Nephron progenitor cell (in vitro differentiated cells): ENCODE measurements at regions not wholly inside any gene's neighbourhood (a gene's known extent, or its start where the extent isn't known, plus 50 kb on each side); places are given as distances from the start of the nearest gene placed in this dataset.

Experiments
- DNase-seq: peaks from one replicate; pipeline ENCODE4 v3.0.0; 2021
- H3K27ac Mint-ChIP-seq: 2 replicates; pipeline ENCODE4 v1.8.0; 2021; ENCODE audit warnings: mild to moderate bottlenecking, moderate library complexity, mixed read lengths
- H3K27me3 Mint-ChIP-seq: 2 replicates; pipeline ENCODE4 v1.8.0; 2021; ENCODE audit warnings: mild to moderate bottlenecking, low read depth, mixed read lengths; ENCODE audit not compliant: poor library complexity
- H3K36me3 Mint-ChIP-seq: 2 replicates; pipeline ENCODE4 v1.8.0; 2021; ENCODE audit warnings: low read depth, mixed read lengths
- H3K4me1 Mint-ChIP-seq: 2 replicates; pipeline ENCODE4 v1.8.0; 2021; ENCODE audit warnings: mixed read lengths
- H3K4me3 Mint-ChIP-seq: 2 replicates; pipeline ENCODE4 v1.8.0; 2021; ENCODE audit warnings: mild to moderate bottlenecking, moderate library complexity, mixed read lengths
- H3K9me3 Mint-ChIP-seq: 2 replicates; pipeline ENCODE4 v1.8.0; 2021; ENCODE audit warnings: mild to moderate bottlenecking, moderate library complexity, mixed read lengths
- TF ChIP-seq, protein P1 (sequence below): fragments of 200-600 bp; sonication (generic); IDR thresholded peaks from 2 replicates; pipeline ENCODE4 v1.5.0; 2021; ENCODE audit warnings: antibody characterized with exemption

DNA sequence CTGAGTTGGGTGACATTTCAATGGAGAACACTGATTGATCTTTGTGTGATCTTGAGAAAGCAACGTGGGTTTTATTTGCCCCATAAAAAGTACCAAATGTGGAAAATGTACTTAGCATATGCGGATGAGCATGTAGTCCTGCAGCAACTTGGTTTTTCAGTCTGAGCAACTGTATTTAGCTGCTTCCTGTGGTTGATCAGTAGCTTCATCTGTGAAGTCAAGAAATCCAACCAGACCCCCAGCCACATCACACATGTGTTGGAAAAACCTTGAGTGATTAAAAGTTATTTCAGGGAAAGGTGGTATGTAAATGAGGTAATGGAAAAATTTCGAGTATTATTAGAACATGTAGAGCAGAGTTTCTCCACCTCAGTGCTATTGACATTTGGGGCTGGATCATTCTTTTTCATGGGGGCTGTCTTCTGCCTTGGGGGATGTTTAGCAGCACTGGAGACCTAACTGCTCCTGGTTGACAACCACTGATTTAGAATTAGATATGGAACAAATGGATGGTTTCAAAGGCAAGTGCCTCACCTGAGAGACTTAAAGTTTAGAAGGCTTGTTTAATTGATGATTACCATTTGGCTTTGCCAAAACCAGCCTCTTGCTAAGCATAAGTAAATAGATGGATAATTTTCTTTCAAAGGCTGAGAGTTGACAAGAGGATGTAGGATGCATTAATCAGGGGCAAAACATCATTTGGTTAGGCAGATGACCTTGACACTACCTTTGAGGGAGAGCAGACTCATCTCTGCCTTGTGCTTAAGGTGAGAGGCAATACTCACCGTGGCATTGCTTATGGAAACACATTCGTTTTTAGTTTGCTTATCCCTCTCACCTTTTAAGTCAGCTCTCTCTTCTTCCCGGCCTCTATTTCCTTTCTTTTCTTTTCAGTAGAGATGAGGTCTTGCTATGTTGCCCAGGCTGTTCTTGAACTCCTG, 193.0 kb upstream of the RPS6KA3 start:
- Mint-ChIP-seq H3K9me3 (peaks cover 45% of the 10 kb centered on the region), H3K4me3 (no peak overlapping the region), H3K27me3 (peaks cover 3% of the 10 kb centered on the region), H3K4me1 (peaks cover 10% of the 10 kb centered on the region), H3K27ac (no peak overlapping the region), H3K36me3 (no peaks in the 10 kb centered on the region)
- DNase-seq, result no peak
- TF ChIP-seq, protein P1, sequence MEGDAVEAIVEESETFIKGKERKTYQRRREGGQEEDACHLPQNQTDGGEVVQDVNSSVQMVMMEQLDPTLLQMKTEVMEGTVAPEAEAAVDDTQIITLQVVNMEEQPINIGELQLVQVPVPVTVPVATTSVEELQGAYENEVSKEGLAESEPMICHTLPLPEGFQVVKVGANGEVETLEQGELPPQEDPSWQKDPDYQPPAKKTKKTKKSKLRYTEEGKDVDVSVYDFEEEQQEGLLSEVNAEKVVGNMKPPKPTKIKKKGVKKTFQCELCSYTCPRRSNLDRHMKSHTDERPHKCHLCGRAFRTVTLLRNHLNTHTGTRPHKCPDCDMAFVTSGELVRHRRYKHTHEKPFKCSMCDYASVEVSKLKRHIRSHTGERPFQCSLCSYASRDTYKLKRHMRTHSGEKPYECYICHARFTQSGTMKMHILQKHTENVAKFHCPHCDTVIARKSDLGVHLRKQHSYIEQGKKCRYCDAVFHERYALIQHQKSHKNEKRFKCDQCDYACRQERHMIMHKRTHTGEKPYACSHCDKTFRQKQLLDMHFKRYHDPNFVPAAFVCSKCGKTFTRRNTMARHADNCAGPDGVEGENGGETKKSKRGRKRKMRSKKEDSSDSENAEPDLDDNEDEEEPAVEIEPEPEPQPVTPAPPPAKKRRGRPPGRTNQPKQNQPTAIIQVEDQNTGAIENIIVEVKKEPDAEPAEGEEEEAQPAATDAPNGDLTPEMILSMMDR, result no peak

DNA sequence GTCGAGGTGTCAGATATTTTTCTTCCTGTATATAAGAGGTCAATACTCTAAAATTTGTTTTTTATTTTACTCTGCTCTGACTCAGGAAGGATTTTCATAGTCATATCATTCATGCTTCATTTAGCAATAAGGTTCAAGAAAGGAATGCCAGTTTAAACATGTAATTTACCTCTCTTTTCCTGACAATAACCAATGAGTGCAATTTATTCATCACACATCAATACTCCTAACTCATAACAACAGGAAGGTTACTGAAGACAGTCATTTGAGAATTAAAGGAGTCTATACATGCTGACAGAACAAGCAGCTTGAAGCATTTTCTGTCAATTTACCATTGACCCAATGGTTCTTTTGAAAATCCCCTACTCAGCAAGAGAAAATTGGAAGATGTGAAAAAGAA, 190.3 kb upstream of the RPS6KA3 start:
- no peak for DNase-seq
- Mint-ChIP-seq H3K4me1 (peaks cover 9% of the 10 kb centered on the region), H3K27ac (no peak overlapping the region), H3K4me3 (no peak overlapping the region), H3K9me3 (peaks cover 47% of the 10 kb centered on the region), H3K36me3 (no peaks in the 10 kb centered on the region), H3K27me3 (peaks cover 4% of the 10 kb centered on the region)
- TF ChIP-seq, protein P1, result no peak

DNA sequence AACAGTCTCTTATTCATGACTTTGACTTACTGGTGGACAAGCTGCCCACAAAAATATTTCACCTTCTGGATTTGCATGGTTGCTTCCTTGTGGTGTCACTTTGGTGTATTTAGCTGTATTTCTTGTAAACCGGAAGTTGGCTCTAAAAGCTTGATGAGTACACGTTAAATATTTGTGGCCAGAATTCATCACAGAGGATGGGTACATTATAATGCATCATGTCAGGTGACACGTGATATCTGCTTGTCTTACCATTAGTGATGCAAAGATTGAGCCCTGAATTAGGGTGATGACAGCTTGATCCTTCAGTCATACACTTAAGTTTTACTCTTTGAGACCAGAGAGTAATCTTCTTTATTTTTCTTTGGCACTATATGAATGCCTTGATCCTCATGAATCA, 188.3 kb upstream of the RPS6KA3 start:
- no peak overlapping the region for H3K27ac Mint-ChIP-seq
- TF ChIP-seq, protein P1, result no peak
- DNase-seq, result no peak
- H3K4me3 Mint-ChIP-seq, result no peak overlapping the region
- peaks cover 46% of the 10 kb centered on the region for H3K9me3 Mint-ChIP-seq
- H3K36me3 Mint-ChIP-seq, result no peaks in the 10 kb centered on the region
- no peaks in the 10 kb centered on the region for H3K4me1 Mint-ChIP-seq
- peaks cover 4% of the 10 kb centered on the region for H3K27me3 Mint-ChIP-seq

DNA sequence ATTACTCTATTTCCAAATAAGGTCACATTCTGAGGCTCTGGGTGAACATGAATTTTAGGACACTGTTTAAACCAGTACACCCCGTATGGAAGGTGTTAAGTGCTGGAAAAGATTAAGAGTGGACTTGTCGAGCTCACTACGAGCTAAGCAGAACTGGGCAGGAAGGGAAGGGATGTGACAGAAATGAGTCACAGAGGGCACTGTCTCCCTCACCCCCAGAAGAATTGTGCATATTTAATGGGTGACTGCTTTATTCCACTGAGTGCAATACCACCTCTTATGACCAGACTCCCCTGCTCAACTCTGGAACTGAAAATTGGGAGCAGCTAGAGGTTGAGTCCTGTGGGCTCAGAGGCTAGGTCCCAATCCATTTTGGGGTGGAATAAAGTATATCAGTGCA, 187.4 kb upstream of the RPS6KA3 start:
- no peak overlapping the region for H3K4me3 Mint-ChIP-seq
- no peaks in the 10 kb centered on the region for H3K4me1 Mint-ChIP-seq
- H3K27me3 Mint-ChIP-seq, result peaks cover 5% of the 10 kb centered on the region
- H3K27ac Mint-ChIP-seq, result no peak overlapping the region
- TF ChIP-seq, protein P1, result no peak
- no peaks in the 10 kb centered on the region for H3K36me3 Mint-ChIP-seq
- H3K9me3 Mint-ChIP-seq, result peaks cover 50% of the 10 kb centered on the region
- DNase-seq, result no peak

DNA sequence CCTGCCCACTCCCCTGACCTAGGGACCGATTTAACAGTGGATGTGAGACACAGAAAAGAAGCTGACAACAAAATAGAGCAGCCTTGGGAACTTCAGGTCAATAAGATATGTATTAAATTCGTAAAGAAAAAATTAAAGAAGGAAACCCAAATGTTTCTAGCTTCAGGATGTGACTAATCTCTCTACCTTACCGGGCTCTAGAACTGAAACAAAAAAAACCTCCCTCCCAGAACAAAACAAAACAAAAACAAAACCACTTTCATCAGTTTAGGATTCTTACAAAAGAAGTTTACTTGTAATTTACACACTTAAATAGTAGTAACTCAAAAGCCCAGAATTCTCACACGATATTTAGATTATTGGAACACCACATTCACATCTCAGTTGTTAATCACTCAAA, 185.8 kb upstream of the RPS6KA3 start:
- no peak for DNase-seq
- no peaks in the 10 kb centered on the region for H3K4me1 Mint-ChIP-seq
- H3K9me3 Mint-ChIP-seq, result peaks cover 45% of the 10 kb centered on the region
- H3K36me3 Mint-ChIP-seq, result no peaks in the 10 kb centered on the region
- no peak overlapping the region for H3K4me3 Mint-ChIP-seq
- H3K27ac Mint-ChIP-seq, result no peak overlapping the region
- TF ChIP-seq, protein P1, result no peak
- H3K27me3 Mint-ChIP-seq, result peaks cover 6% of the 10 kb centered on the region

DNA sequence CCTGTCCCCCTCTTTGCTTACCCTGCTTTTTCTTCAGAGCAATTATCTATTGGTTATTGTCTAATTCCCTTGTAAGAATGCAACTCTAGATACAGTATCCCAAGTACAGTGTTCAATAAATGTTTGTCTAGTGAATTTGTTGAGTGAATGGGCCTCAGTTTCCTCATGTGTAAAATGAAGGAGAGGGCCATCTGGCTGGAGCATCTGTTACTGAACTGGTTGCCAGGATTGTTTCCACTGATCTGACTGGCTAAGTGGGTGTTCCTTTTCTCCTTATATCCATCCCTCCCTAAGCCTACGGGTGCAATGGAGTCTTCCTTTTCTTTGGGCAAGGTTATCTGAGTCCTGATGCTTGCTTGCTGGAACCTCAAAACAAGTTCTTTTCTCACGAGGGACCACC, 185.2 kb upstream of the RPS6KA3 start:
- no peak for DNase-seq
- Mint-ChIP-seq H3K27ac (no peak overlapping the region), H3K4me1 (no peaks in the 10 kb centered on the region)

More for the DNA sequence above, 185.2 kb upstream of the RPS6KA3 start:
- TF ChIP-seq, protein P1, result no peak
- peaks cover 42% of the 10 kb centered on the region for H3K9me3 Mint-ChIP-seq
- peaks cover 6% of the 10 kb centered on the region for H3K27me3 Mint-ChIP-seq
- H3K36me3 Mint-ChIP-seq, result no peaks in the 10 kb centered on the region
- no peak overlapping the region for H3K4me3 Mint-ChIP-seq
